PC-3 (cell line): ENCODE measurements at regions not wholly inside any gene's neighbourhood (a gene's known extent, or its start where the extent isn't known, plus 50 kb on each side); places are given as distances from the start of the nearest gene placed in this dataset.

ENCODE experiments used
- ATAC-seq: fragments of 200-7000 bp; cut with Tn5 transposase; 2 replicates; pipeline ENCODE4 v1.9.1; 2020; ENCODE audit warnings: mild to moderate bottlenecking, moderate library complexity
- BruUV-seq: library from RNA; stranded (reverse); fragments of 400-500 nt; replicated peaks from 2 replicates; lab custom pipeline; 2021; lab: Mats Ljungman, UMichigan
- CTCF ChIA-PET: fragments of 300-600 bp; sonication (Branson Sonifier 250); formaldehyde crosslinking; loops from one replicate; lab custom pipeline; 2022; ENCODE audit warnings: antibody characterized with exemption; lab: Charles Lee
- POLR2A ChIA-PET: fragments of 300-600 bp; sonication (Branson Sonifier 250); formaldehyde crosslinking; loops from one replicate; lab custom pipeline; 2022; ENCODE audit warnings: antibody characterized with exemption; ENCODE audit not compliant: unreplicated experiment; lab: Charles Lee
- DNase-seq: peaks from one replicate; pipeline ENCODE4 v3.0.0-alpha.2; 2015
- H2AFZ ChIP-seq: fragments of 300-600 bp; sonication (generic); 2 replicates; pipeline ENCODE4 v1.6.0; 2016; ENCODE audit warnings: antibody characterized with exemption, low read length
- H3F3A ChIP-seq: fragments of 300-600 bp; sonication (generic); one replicate; pipeline ENCODE4 v1.6.0; 2017; ENCODE audit warnings: antibody characterized with exemption, low read length, control low read depth, mild to moderate bottlenecking; ENCODE audit not compliant: unreplicated experiment
- H3K27ac ChIP-seq: fragments of 300-600 bp; sonication (generic); 2 replicates; pipeline ENCODE4 v1.5.1; 2016; ENCODE audit warnings: mild to moderate bottlenecking, low read length
- H3K27me3 ChIP-seq: fragments of 300-600 bp; sonication (generic); 2 replicates; pipeline ENCODE4 v1.6.1; 2016; ENCODE audit warnings: low read length, mixed read lengths
- H3K36me3 ChIP-seq: fragments of 300-600 bp; sonication (generic); 2 replicates; pipeline ENCODE4 v1.6.1; 2016; ENCODE audit warnings: low read depth, mixed run types, low read length, mixed read lengths
- H3K4me1 ChIP-seq: fragments of 300-600 bp; sonication (generic); 2 replicates; pipeline ENCODE4 v1.5.1; 2016; ENCODE audit warnings: low read length; ENCODE audit not compliant: insufficient read depth
- H3K4me2 ChIP-seq: fragments of 300-600 bp; sonication (generic); 2 replicates; pipeline ENCODE4 v1.6.0; 2016; ENCODE audit warnings: low read length
- H3K4me3 ChIP-seq: fragments of 300-600 bp; sonication (generic); 2 replicates; pipeline ENCODE4 v1.5.1; 2016; ENCODE audit warnings: mild to moderate bottlenecking, low read length, mixed read lengths
- H3K79me2 ChIP-seq: fragments of 300-600 bp; sonication (generic); 2 replicates; pipeline ENCODE4 v1.6.1; 2017; ENCODE audit warnings: low read length, mixed read lengths
- H3K9ac ChIP-seq: fragments of 300-600 bp; sonication (generic); 2 replicates; pipeline ENCODE4 v1.6.0; 2016; ENCODE audit warnings: mild to moderate bottlenecking, low read length
- H3K9me2 ChIP-seq: fragments of 300-600 bp; sonication (generic); replicated peaks from 2 replicates; pipeline ENCODE4 v1.6.1; 2016; ENCODE audit warnings: mixed run types, low read length, mixed read lengths
- H3K9me3 ChIP-seq: fragments of 300-600 bp; sonication (generic); 2 replicates; pipeline ENCODE4 v1.6.1; 2016; ENCODE audit warnings: low read length, mixed read lengths
- H4K20me1 ChIP-seq: fragments of 300-600 bp; sonication (generic); 2 replicates; pipeline ENCODE4 v1.6.1; 2016; ENCODE audit warnings: low read length, mixed read lengths
- CTCF ChIP-seq: fragments of 300-600 bp; sonication (generic); conservative IDR thresholded peaks from 2 replicates; pipeline ENCODE4 v1.5.1; 2017; ENCODE audit warnings: antibody characterized with exemption, low read depth, mild to moderate bottlenecking, low read length
- EZH2 ChIP-seq: fragments of 300-600 bp; sonication (generic); IDR thresholded peaks from one replicate; pipeline ENCODE4 v1.6.1; 2017; ENCODE audit warnings: antibody characterized with exemption, mild to moderate bottlenecking, low read length; ENCODE audit not compliant: unreplicated experiment
- EZH2phosphoT487 ChIP-seq: fragments of 300-600 bp; sonication (generic); IDR thresholded peaks from 2 replicates; pipeline ENCODE4 v1.6.1; 2018; ENCODE audit warnings: mild to moderate bottlenecking, antibody characterized with exemption, low read length, borderline replicate concordance
- intact Hi-C: fragments of 100-400 bp; cut with micrococcal nuclease; formaldehyde crosslinking; loops from 2 replicates; pipeline ENCODE4 v1.9.0; 2023

DNA sequence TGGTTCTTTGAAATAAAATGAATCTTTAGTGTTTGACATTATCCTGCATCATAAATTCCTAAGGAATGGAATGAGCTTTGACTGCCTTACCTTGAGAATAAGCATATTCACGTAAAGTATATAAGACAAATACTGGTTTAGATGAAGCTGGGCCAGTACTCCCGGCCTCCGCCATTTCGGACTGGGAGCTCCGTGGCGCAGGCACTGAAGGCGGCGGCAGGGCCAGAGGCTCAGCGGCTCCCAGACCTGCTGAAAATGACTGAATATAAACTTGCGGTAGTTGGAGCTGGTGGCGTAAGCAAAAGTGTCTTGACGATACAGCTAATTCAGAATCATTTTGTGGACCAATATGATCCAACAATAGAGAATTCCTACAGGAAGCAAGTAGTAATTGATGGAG, 76.2 kb upstream of the FAM83B start:
- no peaks in the 10 kb centered on the region for H3K79me2 ChIP-seq
- H2AFZ ChIP-seq: no peak overlapping the region
- ATAC-seq (no peak), DNase-seq (no peak)
- no peaks in the 10 kb centered on the region for H3K4me1 ChIP-seq
- TF ChIP-seq EZH2 (no peak), CTCF (no peak), EZH2phosphoT487 (no peak)
- H3F3A ChIP-seq: no peaks in the 10 kb centered on the region
- POLR2A ChIA-PET: no interaction called here
- H3K9ac ChIP-seq: no peak overlapping the region
- H3K9me2 ChIP-seq: no peaks in the 10 kb centered on the region
- H3K4me2 ChIP-seq: no peak overlapping the region
- intact Hi-C loops: no loop called here
- no peaks in the 10 kb centered on the region for H4K20me1 ChIP-seq
- no peak overlapping the region for H3K4me3 ChIP-seq
- H3K36me3 ChIP-seq: no peaks in the 10 kb centered on the region
- H3K27ac ChIP-seq: no peak overlapping the region
- H3K27me3 ChIP-seq: no peaks in the 10 kb centered on the region
- CTCF ChIA-PET: no interaction called here
- no peaks in the 10 kb centered on the region for H3K9me3 ChIP-seq
- BruUV-seq: no TSS peak

GRCh38 chr6:54771968-54772367, 74.6 kb upstream of the FAM83B start:
- Histone ChIP-seq H3K79me2 (no peaks in the 10 kb centered on the region), H3F3A (no peaks in the 10 kb centered on the region), H3K9me2 (no peaks in the 10 kb centered on the region), H4K20me1 (no peaks in the 10 kb centered on the region), H3K36me3 (no peaks in the 10 kb centered on the region), H2AFZ (no peak overlapping the region), H3K9ac (no peak overlapping the region), H3K4me3 (no peak overlapping the region), H3K27ac (no peak overlapping the region), H3K4me2 (no peak overlapping the region), H3K27me3 (no peaks in the 10 kb centered on the region), H3K9me3 (no peaks in the 10 kb centered on the region), H3K4me1 (no peaks in the 10 kb centered on the region)
- DNase-seq (no peak), ATAC-seq (no peak)
- TF ChIP-seq EZH2: no peak
- TF ChIP-seq EZH2phosphoT487: no peak
- TF ChIP-seq CTCF: no peak
- intact Hi-C loops: no loop called here
- ChIA-PET CTCF (no interaction called here), POLR2A (no interaction called here)
- no TSS peak for BruUV-seq

DNA sequence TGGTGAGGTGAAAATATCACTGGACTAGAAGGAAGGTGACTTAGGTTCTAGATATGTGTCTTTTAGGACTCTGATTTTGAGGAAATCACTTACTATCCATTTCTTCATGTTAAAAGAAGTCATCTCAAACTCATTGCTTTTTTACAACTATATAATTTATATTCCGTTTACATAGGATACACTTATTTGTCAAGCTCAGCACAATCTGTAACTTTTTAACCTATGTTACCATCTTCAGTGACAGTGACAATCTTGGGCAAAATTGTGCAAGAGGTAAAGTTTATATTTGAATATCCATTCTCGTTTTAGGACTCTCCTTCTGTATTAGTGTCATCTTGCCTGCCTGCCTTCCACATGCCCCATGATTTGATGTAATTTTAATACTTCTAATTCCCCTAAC, 74.0 kb upstream of the FAM83B start:
- TF ChIP-seq CTCF (no peak), EZH2phosphoT487 (no peak), EZH2 (no peak)
- BruUV-seq: no TSS peak
- no peaks in the 10 kb centered on the region for H3K9me3 ChIP-seq

More for the DNA sequence above, 74.0 kb upstream of the FAM83B start:
- Histone ChIP-seq H3K9ac (no peak overlapping the region), H3K79me2 (no peaks in the 10 kb centered on the region), H3K4me2 (no peak overlapping the region), H3K4me3 (no peak overlapping the region), H3K27me3 (no peaks in the 10 kb centered on the region), H3K9me2 (no peaks in the 10 kb centered on the region), H3K36me3 (no peaks in the 10 kb centered on the region), H3K4me1 (no peaks in the 10 kb centered on the region), H2AFZ (no peak overlapping the region), H4K20me1 (no peaks in the 10 kb centered on the region), H3F3A (no peaks in the 10 kb centered on the region), H3K27ac (no peak overlapping the region)
- ATAC-seq: no peak
- no peak for DNase-seq
- ChIA-PET POLR2A (no interaction called here), CTCF (no interaction called here)
- intact Hi-C loops: no loop called here
